Activated T-helper 1 cell treated with Interleukin-2 at 50 U/mL for 16 hours (primary cell): ENCODE measurements at regions not wholly inside any gene's neighbourhood (a gene's known extent, or its start where the extent isn't known, plus 50 kb on each side); places are given as distances from the start of the nearest gene placed in this dataset.
"Not testable (repeated sequence)": the region's sequence is repeated elsewhere in the genome, so short reads cannot be mapped to it uniquely, and the experiment has no call there.

Experiments used
- DNase-seq: peaks from one replicate; pipeline ENCODE4 v3.0.0-alpha.2; 2020; ENCODE audit warnings: low read depth

DNA sequence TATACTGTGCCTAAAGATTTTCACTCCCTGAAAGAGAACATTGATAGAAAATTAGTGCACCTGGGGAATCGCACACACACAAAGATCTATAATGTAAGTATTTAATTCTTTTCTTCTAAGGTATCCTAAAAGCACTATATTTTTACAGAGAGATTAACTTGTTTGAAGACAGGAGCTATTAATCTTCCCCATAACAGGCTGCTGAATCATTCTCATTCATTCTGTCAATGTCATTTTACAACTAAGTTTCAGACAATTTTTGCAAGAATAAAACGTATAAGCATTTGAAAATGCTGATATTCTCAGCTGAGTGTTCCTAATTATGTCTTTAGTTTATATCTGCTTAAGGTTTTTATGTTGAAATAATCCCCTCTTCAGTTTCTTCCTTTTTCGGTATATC lies 776.7 kb downstream of the NXPH1 start:
- DNase-seq, result no peak

DNA sequence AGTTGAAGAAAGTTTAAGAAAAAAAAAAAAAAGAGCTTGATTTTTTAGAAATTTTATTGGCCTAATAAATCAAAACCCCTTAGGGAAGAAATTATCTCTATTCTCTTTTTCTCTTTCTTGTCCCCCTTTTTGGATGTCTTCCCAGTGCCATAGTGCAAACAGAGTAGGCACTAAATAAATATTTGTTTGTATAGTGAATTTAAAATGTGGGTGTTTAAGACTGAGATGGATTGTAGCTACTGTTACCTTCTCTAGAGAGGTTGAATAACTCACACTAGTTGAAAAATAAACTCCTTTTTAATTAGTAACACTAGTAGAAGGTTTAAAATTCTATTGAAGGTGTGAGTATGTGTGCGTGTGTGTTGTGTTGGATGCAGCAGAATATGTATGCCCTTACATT lies 783.8 kb downstream of the NXPH1 start:
- no peak for DNase-seq

- no peak for DNase-seq
Measured at GRCh38 chr7:9226500-9226899, 793.1 kb downstream of the NXPH1 start.

DNA sequence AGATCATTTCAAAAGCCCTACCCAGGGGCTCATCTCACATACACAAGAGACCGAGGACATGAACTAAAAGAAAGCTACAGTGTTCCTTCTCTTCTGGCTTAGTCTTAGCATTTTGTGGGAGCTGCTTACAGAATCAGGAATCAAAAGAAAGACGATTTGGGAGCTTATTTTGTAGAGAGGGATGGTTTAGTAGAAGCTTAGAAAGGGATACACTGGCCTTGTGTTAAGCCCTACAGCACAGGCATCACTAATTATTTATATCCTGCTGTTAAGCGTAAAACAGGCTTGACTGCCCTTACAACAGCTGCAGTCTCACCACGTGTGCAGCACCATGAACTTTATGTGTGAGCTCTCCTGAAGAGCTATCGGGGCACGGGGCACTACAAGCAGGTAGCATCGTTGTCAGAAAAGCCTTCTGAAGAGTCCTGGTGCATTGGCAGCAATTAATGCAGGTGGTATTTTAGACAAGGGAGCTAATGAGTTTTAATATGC lies 798.3 kb downstream of the NXPH1 start:
- no peak for DNase-seq

DNA sequence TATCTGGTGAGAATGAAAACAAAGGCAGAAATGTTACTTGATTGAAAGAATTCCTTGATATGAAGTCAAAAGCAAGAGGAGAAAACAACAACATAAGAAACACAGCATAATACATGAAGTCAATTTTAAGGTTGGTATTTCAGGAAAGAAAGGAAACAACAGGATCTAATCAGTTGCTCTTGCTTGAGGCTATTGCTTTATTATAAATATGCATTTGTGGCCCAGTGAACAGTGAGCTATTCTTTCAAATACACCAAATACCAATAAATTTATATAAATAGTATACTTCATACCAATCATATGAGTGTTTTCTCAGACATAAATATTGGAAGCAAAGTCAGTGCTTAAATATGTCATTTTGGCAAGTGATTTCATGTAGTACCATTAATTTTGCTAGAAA lies 806.6 kb downstream of the NXPH1 start:
- no peak for DNase-seq

DNA sequence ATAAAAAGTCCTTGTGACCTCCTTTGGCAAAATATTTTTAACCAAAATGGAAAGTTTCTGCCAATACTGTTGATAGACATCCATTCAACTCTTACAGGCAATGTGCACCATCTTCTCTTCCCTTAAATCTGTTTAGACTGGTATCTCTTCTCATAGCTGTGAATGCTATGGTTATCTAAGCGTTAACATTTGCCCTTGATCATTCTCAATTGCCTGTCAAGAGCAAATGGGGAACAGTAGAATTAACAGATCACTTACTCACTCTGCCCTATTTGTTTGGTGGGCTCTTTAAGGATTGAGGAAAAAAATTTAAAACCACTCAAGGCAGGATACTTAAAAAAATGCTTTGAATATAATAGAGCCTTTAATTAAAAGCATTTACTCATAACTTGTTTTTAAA lies 808.4 kb downstream of the NXPH1 start:
- DNase-seq, result no peak

- no peak for DNase-seq
Measured at GRCh38 chr7:9242636-9243035, 809.2 kb downstream of the NXPH1 start.

DNA sequence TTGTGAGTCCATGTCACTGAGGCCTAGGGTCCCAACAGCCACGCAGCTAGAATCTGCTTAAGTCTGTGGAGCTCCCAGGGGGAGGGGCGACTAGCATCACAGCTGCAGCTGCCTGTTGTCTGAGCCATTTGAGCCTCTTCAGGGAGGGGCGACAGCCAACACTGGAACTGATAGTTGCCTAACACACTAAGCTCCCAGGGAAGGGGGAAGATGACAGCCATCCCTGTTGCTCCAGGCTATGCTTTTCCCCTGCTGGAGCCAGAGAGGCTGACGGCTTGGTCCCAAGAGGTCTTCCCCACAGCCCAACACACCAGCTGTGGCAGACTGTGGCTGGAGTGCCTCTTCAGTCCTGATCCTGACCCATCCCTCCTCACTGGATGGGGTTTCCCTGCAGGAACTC lies 817.5 kb downstream of the NXPH1 start:
- DNase-seq, result no peak

- no peak for DNase-seq
Measured at GRCh38 chr7:9264395-9264794, 831.0 kb downstream of the NXPH1 start.

DNA sequence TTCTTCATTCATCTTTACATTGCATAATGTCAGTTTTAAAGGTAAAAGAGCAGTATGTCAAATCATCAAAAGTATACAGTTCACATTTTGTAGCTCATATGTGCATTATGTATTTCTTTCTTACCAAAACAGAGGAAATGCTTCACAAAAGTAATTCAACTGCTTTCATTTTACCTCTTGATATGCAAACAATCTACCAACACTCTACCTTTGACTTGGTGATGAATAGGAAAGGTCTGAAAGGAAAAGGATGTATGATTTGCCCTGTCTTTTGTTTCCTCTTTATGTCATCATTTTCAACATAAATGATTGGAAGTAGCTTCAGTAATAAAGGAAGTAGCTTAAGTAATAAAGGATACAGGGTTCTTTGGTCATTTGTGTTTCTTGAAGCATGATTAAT lies 846.7 kb downstream of the NXPH1 start:
- no peak for DNase-seq

GRCh38 chr7:9283246-9283645 lies 849.8 kb downstream of the NXPH1 start:
- no peak for DNase-seq

GRCh38 chr7:9302436-9302835 lies 869.0 kb downstream of the NXPH1 start:
- DNase-seq, result no peak

- DNase-seq, result no peak
Measured at GRCh38 chr7:9307131-9307530, 873.7 kb downstream of the NXPH1 start.

GRCh38 chr7:9324513-9324912 lies 891.1 kb downstream of the NXPH1 start:
- DNase-seq, result no peak

- no peak for DNase-seq
Measured at GRCh38 chr7:9328296-9328695, 894.9 kb downstream of the NXPH1 start.

DNA sequence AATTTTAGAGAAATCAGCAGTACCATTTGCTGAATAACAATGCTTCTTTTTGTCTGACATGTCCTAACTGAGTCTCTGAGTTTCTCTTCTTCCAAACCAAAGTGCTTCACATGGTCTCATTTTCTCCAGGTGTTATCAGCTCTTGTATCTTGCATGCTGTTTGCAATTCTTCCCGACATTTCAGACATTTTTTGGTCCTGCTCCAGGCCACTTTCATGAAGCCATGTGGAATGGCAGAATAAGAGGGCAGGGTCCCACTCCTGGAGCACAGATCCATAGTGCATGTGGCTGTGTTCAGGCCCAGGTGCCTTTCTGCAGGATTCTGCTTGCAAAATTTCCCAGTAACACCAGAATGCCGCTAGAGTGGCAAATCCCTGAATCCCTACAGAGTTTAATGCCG lies 916.2 kb downstream of the NXPH1 start:
- DNase-seq, result no peak

DNA sequence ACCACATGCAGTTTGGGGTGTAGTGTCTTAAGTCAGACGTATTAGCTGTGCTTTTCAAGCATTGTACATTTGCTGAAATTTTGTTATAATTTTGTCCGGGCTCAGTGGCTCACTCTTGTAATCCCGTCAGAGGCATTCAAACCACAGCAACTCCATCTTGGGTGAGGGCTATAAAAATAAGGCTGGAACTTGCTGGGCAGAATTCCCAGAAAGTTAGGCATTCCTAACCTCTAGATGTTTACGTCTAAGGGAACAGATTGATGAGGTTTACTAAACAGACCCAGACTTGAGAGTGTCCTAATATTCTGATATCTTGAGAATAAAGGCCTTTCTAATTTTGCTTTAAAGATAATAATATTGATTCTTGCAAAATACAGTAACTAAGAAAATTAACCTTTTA lies 957.8 kb downstream of the NXPH1 start:
- DNase-seq, result no peak

GRCh38 chr7:9391984-9392383 lies 958.6 kb downstream of the NXPH1 start:
- DNase-seq, result no peak

DNA sequence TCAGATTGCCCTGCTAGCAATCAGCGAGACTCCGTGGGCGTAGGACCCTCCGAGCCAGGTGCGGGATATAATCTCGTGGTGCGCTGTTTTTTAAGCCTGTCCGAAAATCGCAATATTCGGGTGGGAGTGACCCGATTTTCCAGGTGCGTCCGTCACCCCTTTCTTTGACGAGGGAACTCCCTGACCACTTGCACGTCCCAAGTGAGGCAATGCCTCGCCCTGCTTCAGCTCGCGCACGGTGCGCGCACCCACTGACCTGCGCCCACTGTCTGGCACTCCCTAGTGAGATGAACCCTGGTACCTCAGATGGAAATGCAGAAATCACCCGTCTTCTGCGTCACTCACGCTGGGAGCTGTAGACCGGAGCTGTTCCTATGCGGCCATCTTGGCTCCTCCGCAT lies 971.0 kb downstream of the NXPH1 start:
- DNase-seq, result not testable (repeated sequence)

- no peak for DNase-seq
Measured at GRCh38 chr7:9407816-9408215, 974.4 kb downstream of the NXPH1 start.

DNA sequence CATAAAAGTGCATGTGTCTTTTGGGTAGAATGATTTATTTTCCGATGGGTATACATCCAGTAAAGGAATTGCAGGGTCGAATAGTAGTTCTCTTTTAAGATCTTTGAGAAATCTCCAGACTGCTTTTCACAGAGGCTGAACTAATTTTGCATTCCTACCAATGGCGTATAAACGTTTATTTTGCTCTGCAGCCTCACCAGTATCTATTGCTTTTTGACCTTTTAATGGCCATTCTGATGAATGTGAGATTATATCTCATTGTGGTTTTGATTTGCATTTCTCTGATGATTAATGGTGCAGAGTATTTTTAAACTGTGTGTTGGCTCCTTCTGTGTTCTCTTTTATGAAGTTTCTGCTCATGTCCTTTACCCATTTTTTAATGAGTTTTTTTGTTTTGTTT lies 1020.1 kb downstream of the NXPH1 start:
- DNase-seq, result no peak

DNA sequence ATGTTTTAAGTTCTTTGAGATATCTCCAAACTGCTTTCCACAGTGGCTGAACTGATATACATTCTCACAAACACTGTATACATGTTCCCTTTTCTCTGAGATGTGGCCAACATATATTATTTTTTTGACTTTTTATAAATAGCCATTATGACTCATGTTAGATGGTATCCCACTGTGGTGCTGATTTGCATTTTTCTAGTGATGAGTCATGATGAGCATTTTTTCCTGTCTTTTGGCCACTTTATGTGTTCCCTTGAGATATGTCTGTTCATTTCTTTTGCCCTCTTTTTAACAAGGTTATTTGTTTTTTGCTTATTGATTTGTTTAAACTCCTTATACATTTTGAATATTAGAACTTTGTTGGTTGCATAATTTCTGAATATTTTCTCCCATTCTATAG lies 1055.1 kb downstream of the NXPH1 start:
- no peak for DNase-seq

GRCh38 chr7:9498303-9498702 lies 1064.9 kb downstream of the NXPH1 start:
- DNase-seq, result no peak

DNA sequence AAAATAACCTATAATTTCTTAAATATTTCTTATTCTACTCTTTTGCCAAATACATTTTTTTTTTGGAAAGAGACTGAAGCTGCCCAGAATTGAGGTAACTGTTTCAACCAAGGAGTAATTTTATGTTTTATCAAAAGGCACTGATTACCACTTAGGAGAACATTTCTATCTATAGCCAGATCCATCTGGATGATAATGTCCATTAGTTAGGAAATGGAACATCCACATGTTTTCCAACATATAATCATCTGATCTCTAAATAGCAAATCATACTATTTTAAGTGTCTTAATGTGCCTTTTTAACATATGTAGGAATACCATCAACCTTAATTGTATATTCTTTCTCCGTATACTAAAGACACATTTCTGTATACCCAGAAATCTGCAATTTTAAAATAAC lies 1068.9 kb downstream of the NXPH1 start:
- DNase-seq, result no peak

GRCh38 chr7:9504678-9505077 lies 1071.3 kb downstream of the NXPH1 start:
- no peak for DNase-seq
